Gastroesophageal sphincter (tissue), 4 donors: ENCODE measurements at regions not wholly inside any gene's neighbourhood (a gene's known extent, or its start where the extent isn't known, plus 50 kb on each side); places are given as distances from the start of the nearest gene placed in this dataset.
"Not testable (repeated sequence)": the region's sequence is repeated elsewhere in the genome, so short reads cannot be mapped to it uniquely, and the experiment has no call there.

ENCODE experiments used
- ATAC-seq: fragments of 150-250 bp; one replicate; pipeline ENCODE4 v1.9.1; 2016; ENCODE audit warnings: mild to moderate bottlenecking, moderate library complexity
- H3K27ac ChIP-seq, 4 donors: fragments of 200-600 bp; sonication (generic) in 3 of 4; 1 replicate in 3 of 4; 2 replicates in 1 of 4; pipeline ENCODE4 v1.5.1; 2016 to 2019
- H3K27me3 ChIP-seq: fragments of 200-600 bp; sonication (generic); one replicate; pipeline ENCODE4 v1.5.1; 2019
- H3K36me3 ChIP-seq, 2 donors: fragments of 200-600 bp; sonication (generic); one replicate each; pipeline ENCODE4 v1.5.1; 2019; ENCODE audit warnings: control low read depth in 1 of 2
- H3K4me1 ChIP-seq, 3 donors: fragments of 200-600 bp; sonication (generic); 1 replicate in 2 of 3; 2 replicates in 1 of 3; pipeline ENCODE4 v1.5.1; 2016 to 2019; ENCODE audit warnings: control low read depth in 2 of 3
- H3K4me3 ChIP-seq, 2 donors: fragments of 200-600 bp; sonication (generic); one replicate each; pipeline ENCODE4 v1.5.1; 2019; ENCODE audit warnings: mild to moderate bottlenecking in 1 of 2, moderate library complexity in 1 of 2
- H3K9me3 ChIP-seq, 3 donors: fragments of 200-600 bp; sonication (generic); one replicate each; pipeline ENCODE4 v1.5.1; 2017 to 2019; ENCODE audit warnings: control low read depth in 2 of 3
- EP300 ChIP-seq: sonication (generic); formaldehyde crosslinking; IDR thresholded peaks from one replicate; pipeline ENCODE4 v1.6.1; 2017; ENCODE audit warnings: antibody characterized with exemption, mild to moderate bottlenecking
- POLR2A ChIP-seq, 2 donors: fragments of 450-650 bp; IDR thresholded peaks; one replicate each; pipeline ENCODE4 v1.6.1; 2017; ENCODE audit warnings: antibody characterized with exemption in 2 of 2, mild to moderate bottlenecking in 2 of 2, moderate library complexity in 1 of 2
- POLR2AphosphoS5 ChIP-seq: sonication (generic); formaldehyde crosslinking; IDR thresholded peaks from one replicate; pipeline ENCODE4 v1.6.1; 2017; ENCODE audit warnings: antibody characterized with exemption
- WGBS, 2 donors: methylation state at CpG; one replicate each; pipeline ENCODE4 v1.1.5; 2018; ENCODE audit warnings: low coverage in 1 of 2; 5-methylcytosine and 5-hydroxymethylcytosine counted together
- TF ChIP-seq, protein P1 (sequence below), 4 experiments: fragments of 200-600 bp in 2 of 4; fragments of 450-650 bp in 2 of 4; sonication (generic) in 1 of 4; IDR thresholded peaks; one replicate each; pipeline ENCODE4 v1.5.1; 2017 to 2019; ENCODE audit warnings: antibody characterized with exemption in 4 of 4, mild to moderate bottlenecking in 2 of 4, moderate library complexity in 2 of 4

DNA sequence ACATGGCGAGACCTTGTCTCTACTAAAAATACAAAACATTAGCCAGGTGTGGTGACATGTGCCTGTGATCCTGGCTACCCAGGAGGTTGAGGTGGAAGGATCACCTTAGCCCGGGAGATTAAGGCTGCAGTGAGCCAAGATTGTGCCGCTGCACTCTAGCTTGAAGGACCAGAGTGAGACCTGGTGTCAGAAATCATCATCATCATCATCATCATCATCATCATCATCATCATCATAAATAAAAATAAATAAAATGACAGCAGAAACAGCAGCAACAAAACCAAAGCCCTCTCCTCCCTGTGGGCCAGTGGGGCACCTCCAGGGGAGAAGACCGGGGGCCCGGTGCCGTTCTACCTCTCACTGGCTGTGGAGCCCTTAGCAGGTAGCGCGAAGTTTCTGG is 281.9 kb upstream of the CRY1 start:
- 92 to 93% methylated on average over 8 of the region's 8 CpGs for WGBS, 2 donors
- TF ChIP-seq, protein P1, sequence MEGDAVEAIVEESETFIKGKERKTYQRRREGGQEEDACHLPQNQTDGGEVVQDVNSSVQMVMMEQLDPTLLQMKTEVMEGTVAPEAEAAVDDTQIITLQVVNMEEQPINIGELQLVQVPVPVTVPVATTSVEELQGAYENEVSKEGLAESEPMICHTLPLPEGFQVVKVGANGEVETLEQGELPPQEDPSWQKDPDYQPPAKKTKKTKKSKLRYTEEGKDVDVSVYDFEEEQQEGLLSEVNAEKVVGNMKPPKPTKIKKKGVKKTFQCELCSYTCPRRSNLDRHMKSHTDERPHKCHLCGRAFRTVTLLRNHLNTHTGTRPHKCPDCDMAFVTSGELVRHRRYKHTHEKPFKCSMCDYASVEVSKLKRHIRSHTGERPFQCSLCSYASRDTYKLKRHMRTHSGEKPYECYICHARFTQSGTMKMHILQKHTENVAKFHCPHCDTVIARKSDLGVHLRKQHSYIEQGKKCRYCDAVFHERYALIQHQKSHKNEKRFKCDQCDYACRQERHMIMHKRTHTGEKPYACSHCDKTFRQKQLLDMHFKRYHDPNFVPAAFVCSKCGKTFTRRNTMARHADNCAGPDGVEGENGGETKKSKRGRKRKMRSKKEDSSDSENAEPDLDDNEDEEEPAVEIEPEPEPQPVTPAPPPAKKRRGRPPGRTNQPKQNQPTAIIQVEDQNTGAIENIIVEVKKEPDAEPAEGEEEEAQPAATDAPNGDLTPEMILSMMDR (IDR thresholded peaks at IDR 0.05) = no peak
- TF ChIP-seq EP300 (no peak), POLR2A (IDR thresholded peaks at IDR 0.05) (no peak), POLR2AphosphoS5 (no peak)
- Histone ChIP-seq H3K4me1 (no peaks in the 10 kb centered on the region), H3K36me3 (no peaks in the 10 kb centered on the region), H3K4me3 (no peak overlapping the region), H3K9me3 (no peaks in the 10 kb centered on the region), H3K27ac (no peak overlapping the region), H3K27me3 (peaks cover 15% of the 10 kb centered on the region)
- ATAC-seq = no peak

- H3K36me3 ChIP-seq = no peaks in the 10 kb centered on the region
- H3K4me1 ChIP-seq = no peaks in the 10 kb centered on the region
- no peak overlapping the region for H3K4me3 ChIP-seq
- TF ChIP-seq POLR2AphosphoS5 = no peak
- no peak for TF ChIP-seq EP300
- no peak for TF ChIP-seq POLR2A (IDR thresholded peaks at IDR 0.05)
- TF ChIP-seq, protein P1 (IDR thresholded peaks at IDR 0.05) = no peak
- no peak overlapping the region for H3K27ac ChIP-seq
- no peak for ATAC-seq
- no peaks in the 10 kb centered on the region for H3K9me3 ChIP-seq
- H3K27me3 ChIP-seq = peaks cover 8% of the 10 kb centered on the region
- 74 to 93% methylated on average over 3 to 6 of the region's 6 CpGs for WGBS, 2 donors
These were observed 284.4 kb upstream of the CRY1 start for GRCh38 chr12:107377596-107378385.

DNA sequence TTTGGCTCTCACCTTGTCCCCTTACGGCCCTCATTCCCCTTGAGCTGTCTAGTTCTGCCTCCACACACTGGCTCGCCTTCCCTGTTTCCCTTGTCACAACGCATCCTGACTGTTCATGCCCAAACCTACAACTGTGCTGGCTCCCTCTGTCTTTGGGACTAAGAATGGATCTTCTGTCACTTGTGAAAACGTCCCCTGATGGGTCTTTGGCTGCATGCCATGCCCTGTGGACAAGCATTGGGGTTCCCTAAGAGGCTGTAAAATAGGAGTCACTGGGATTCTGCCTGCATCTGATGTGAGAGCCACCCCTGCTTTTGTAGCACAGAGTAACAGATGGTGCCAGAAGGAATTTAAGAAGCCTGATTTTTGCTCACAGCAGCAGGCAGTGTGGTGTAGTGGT is 285.3 kb upstream of the CRY1 start:
- Histone ChIP-seq H3K27me3 (peaks cover 8% of the 10 kb centered on the region), H3K36me3 (no peaks in the 10 kb centered on the region), H3K9me3 (no peaks in the 10 kb centered on the region), H3K4me3 (no peak overlapping the region), H3K4me1 (no peaks in the 10 kb centered on the region), H3K27ac (no peak overlapping the region)
- ATAC-seq = no peak
- WGBS, 2 donors = 60 to 68% methylated on average over 3 to 4 of the region's 4 CpGs
- TF ChIP-seq EP300 (no peak), POLR2A (IDR thresholded peaks at IDR 0.05) (no peak), POLR2AphosphoS5 (no peak)
- TF ChIP-seq, protein P1 (IDR thresholded peaks at IDR 0.05) = no peak

GRCh38 chr12:107379142-107379851 is 285.9 kb upstream of the CRY1 start:
- not testable (repeated sequence) for H3K27me3 ChIP-seq, H3K4me3 ChIP-seq, ATAC-seq, H3K27ac ChIP-seq, H3K9me3 ChIP-seq, H3K4me1 ChIP-seq, H3K36me3 ChIP-seq
- WGBS, 2 donors = 80 to 86% methylated on average over 5 to 6 of the region's 6 CpGs

DNA sequence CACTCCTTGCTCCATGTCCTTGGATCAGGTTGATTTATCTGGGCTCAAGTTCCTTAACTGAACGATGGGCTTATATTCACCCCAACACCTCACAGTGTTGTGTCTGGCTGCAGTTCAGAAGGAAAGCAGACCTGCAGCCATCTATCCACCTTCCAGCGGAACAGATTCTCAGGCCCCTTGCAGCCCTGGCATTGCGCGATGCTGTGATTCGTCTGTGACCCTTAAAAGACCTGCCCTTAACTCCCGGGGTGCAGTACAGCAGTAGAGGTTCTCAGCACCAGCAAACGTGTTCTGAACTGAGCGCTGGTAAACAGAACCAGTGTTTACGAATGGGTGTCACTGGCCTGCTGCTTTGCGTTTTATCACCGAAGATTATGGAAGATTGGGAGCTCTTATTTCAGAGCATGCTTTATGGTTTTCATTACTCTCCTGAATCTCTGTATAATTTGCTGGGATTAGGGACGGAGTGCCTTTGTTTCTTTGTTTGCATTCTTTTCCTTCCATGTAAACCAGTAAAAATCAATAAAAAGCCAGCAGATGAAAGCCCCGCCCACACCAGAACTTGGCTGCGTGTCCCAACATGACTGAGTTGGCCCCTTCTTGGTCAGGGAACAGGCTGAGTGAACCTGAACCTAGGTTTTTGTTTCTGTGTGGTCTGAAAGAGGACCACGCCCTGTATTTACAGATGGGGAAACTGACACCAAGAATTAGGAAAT is 286.7 kb upstream of the CRY1 start:
- Histone ChIP-seq H3K27me3 (peaks cover 8% of the 10 kb centered on the region), H3K4me1 (no peaks in the 10 kb centered on the region), H3K9me3 (no peaks in the 10 kb centered on the region), H3K4me3 (no peak overlapping the region), H3K27ac (no peak overlapping the region), H3K36me3 (no peaks in the 10 kb centered on the region)
- ATAC-seq = no peak
- TF ChIP-seq, protein P1 (IDR thresholded peaks at IDR 0.05) = no peak
- WGBS, 2 donors = 35 to 47% methylated on average over 10 to 12 of the region's 15 CpGs
